ENCODE measurements at regions not wholly inside any gene's neighbourhood (a gene's known extent, or its start where the extent isn't known, plus 50 kb on each side); places are given as distances from the start of the nearest gene placed in this dataset.
"Not testable (repeated sequence)": the region's sequence is repeated elsewhere in the genome, so short reads cannot be mapped to it uniquely, and the experiment has no call there.

- no peak for DNase-seq (ENCODE audit: low read depth)
Observed at GRCh38 chr12:75943730-75944096, 87.9 kb downstream of the PHLDA1 start.

GRCh38 chr12:75941661-75942060 is 89.9 kb downstream of the PHLDA1 start:
- DNase-seq (ENCODE audit: low read depth), result not testable (repeated sequence)

GRCh38 chr12:75939016-75939642 is 92.4 kb downstream of the PHLDA1 start:
- no peak for DNase-seq (ENCODE audit: low read depth)

- DNase-seq (ENCODE audit: low read depth), result no peak
Observed at GRCh38 chr12:75938189-75938588, 93.4 kb downstream of the PHLDA1 start.

GRCh38 chr12:75937486-75937885 is 94.1 kb downstream of the PHLDA1 start:
- DNase-seq (ENCODE audit: low read depth), result no peak

- DNase-seq (ENCODE audit: low read depth), result no peak
Observed at GRCh38 chr12:75936515-75937440, 94.8 kb downstream of the PHLDA1 start.

GRCh38 chr12:75935539-75936242 is 95.9 kb downstream of the PHLDA1 start:
- no peak for DNase-seq (ENCODE audit: low read depth)

GRCh38 chr12:75933101-75933500 is 98.5 kb downstream of the PHLDA1 start:
- DNase-seq (ENCODE audit: low read depth), result peak; percentile 66

GRCh38 chr12:75932241-75932640 is 99.3 kb downstream of the PHLDA1 start:
- no peak for DNase-seq (ENCODE audit: low read depth)

GRCh38 chr12:75923964-75924666 is 107.5 kb downstream of the PHLDA1 start:
- no peak for DNase-seq (ENCODE audit: low read depth)

- DNase-seq (ENCODE audit: low read depth), result no peak
Observed at GRCh38 chr12:75922944-75923642, 108.5 kb downstream of the PHLDA1 start.

GRCh38 chr12:75921622-75922289 is 109.8 kb downstream of the PHLDA1 start:
- DNase-seq (ENCODE audit: low read depth), result no peak

- DNase-seq (ENCODE audit: low read depth), result no peak
Observed at GRCh38 chr12:75917715-75918114, 113.9 kb downstream of the PHLDA1 start.

GRCh38 chr12:75917083-75917482 is 114.5 kb downstream of the PHLDA1 start:
- no peak for DNase-seq (ENCODE audit: low read depth)

- no peak for DNase-seq (ENCODE audit: low read depth)
Observed at GRCh38 chr12:75913502-75914351, 117.8 kb downstream of the PHLDA1 start.

GRCh38 chr12:75909714-75910656 is 121.6 kb downstream of the PHLDA1 start:
- DNase-seq (ENCODE audit: low read depth), result no peak

- no peak for DNase-seq (ENCODE audit: low read depth)
Observed at GRCh38 chr12:75908961-75909605, 122.5 kb downstream of the PHLDA1 start.

- DNase-seq (ENCODE audit: low read depth), result no peak
Observed at GRCh38 chr12:75905922-75906321, 125.7 kb downstream of the PHLDA1 start.

Measured in HS-5 (cell line).